ENCODE measurements at regions not wholly inside any gene's neighbourhood (a gene's known extent, or its start where the extent isn't known, plus 50 kb on each side); places are given as distances from the start of the nearest gene placed in this dataset.

GRCh38 chr11:10911907-10912306 is 54.1 kb upstream of the ZBED5 start:
- TF ChIP-seq CTCF (IDR thresholded peaks at IDR 0.05; ENCODE audit: borderline replicate concordance): peak; percentile 6
- Histone ChIP-seq H3K9me3 (replicated peaks) (no peaks in the 10 kb centered on the region), H3K36me3 (no peaks in the 10 kb centered on the region), H3K27me3 (ENCODE audit: low read depth) (no peaks in the 10 kb centered on the region), H3K4me1 (peaks cover 31% of the 10 kb centered on the region), H3K4me3 (peak overlapping the region; percentile 11), H3K27ac (replicated peaks) (peak overlapping the region; percentile 75)
- intact Hi-C loops (cut with micrococcal nuclease): no loop called here
- no peak for DNase-seq

- H3K9me3 ChIP-seq (replicated peaks): no peaks in the 10 kb centered on the region
- H3K36me3 ChIP-seq: no peaks in the 10 kb centered on the region
- intact Hi-C loops (cut with micrococcal nuclease): loop anchor here (10.0 kb wide), 1 partner anchor 115 kb away; no protein-coding TSS in a partner anchor
- H3K4me3 ChIP-seq: no peak overlapping the region
- DNase-seq: no peak
- no peak for TF ChIP-seq CTCF (IDR thresholded peaks at IDR 0.05; ENCODE audit: borderline replicate concordance)
- no peaks in the 10 kb centered on the region for H3K27me3 ChIP-seq (ENCODE audit: low read depth)
- no peak overlapping the region for H3K27ac ChIP-seq (replicated peaks)
- H3K4me1 ChIP-seq: peaks cover 40% of the 10 kb centered on the region
These were observed 51.5 kb upstream of the ZBED5 start for GRCh38 chr11:10909141-10909883.

- no peaks in the 10 kb centered on the region for H3K27me3 ChIP-seq (ENCODE audit: low read depth)
- intact Hi-C loops (cut with micrococcal nuclease): loop anchor here (10.0 kb wide), 1 partner anchor 114 kb away; no protein-coding TSS in a partner anchor
- H3K36me3 ChIP-seq: no peaks in the 10 kb centered on the region
- DNase-seq: no peak
- H3K9me3 ChIP-seq (replicated peaks): no peaks in the 10 kb centered on the region
- no peak overlapping the region for H3K27ac ChIP-seq (replicated peaks)
- TF ChIP-seq CTCF (IDR thresholded peaks at IDR 0.05; ENCODE audit: borderline replicate concordance): no peak
- no peak overlapping the region for H3K4me3 ChIP-seq
- H3K4me1 ChIP-seq: peaks cover 38% of the 10 kb centered on the region
These were observed 50.5 kb upstream of the ZBED5 start for GRCh38 chr11:10908215-10908951.
